GM19372 (cell line): ENCODE measurements at regions not wholly inside any gene's neighbourhood (a gene's known extent, or its start where the extent isn't known, plus 50 kb on each side); places are given as distances from the start of the nearest gene placed in this dataset.
"Not testable (repeated sequence)": the region's sequence is repeated elsewhere in the genome, so short reads cannot be mapped to it uniquely, and the experiment has no call there.

Source experiments
- ATAC-seq: cut with Tn5 transposase; IDR thresholded peaks from one replicate; pipeline ENCODE4 v1.9.1; 2021; ENCODE audit warnings: mild to moderate bottlenecking, low read depth, moderate library complexity; ENCODE audit not compliant: unreplicated experiment

DNA sequence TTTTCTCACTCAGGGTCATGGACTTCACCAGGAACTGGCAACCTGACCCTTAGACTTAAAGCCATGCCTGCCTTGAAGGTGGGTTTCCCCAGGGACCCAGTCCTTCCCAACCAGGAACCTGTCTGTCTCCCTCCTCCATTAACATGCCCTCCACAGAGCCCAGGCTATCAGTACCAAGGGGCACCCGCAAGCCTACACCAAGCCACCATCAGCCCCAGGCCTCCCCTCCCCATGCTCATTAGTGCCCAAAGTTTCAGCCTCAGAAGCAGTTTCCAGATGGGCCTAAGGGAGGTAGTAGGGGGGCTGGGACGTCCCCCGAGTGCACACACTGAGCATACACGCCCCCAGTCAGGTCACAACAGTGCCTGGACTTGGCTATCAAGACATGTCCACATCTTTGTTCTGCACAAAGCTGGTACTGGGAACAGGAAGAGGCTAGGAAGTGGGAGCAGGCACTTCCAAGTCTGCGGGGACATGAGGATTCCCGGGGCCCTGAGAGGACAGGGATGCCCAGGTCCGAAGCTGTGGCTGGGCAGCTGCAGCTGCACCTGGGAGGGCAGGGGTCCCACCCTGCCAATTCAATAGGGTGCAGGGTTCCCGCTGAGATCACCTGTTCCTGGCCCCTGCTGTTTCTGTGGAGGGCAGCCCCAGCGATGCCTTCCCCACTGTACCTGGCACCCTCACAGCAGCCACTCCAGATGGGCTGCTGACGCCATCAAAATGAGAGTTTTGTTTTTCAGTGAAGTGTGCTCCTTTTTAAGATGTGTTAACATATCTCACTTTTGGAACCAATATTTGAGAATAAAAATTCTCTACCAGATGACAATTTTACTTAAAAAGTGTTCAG, 731.4 kb downstream of the NR4A2 start:
- no peak for ATAC-seq

DNA sequence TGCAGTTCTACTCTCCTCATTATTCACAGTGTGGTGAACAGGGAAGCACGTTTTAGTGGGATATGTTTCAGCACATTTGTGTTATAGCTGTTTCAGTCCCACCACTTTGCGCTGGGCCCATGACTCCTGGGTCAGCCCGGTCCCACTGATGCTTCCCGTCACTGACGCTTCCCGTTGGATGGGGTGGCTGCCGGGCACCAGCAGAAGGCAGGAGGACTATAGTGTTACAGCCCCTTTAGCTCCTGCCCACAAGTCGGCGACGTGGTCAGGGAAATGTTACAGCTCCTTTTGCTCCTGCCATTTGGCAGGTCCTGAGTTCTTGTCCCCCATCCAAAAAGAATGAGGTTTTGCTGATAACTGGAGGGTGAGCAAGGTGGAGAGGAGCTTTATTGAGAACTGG, 732.2 kb downstream of the NR4A2 start:
- ATAC-seq: no peak

DNA sequence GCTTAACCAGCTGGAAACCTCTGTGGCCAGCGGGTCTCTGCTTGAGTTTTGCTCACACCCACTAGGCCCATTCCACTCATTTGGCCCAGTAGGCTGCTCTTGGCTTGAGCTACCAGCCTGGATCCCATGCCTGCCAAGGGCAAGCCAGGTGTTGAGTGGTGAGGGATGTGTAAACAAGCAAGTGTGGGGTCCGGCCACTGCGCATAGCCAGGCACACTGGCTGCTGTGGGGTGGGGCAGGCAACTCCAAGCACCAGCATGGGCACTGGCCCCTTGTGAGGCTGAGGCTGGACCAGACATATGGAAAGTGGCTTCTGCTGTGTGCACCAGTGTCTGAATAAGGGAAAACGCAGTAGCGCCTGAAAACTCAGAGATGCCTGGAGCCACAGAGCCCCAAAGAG, 732.7 kb downstream of the NR4A2 start:
- no peak for ATAC-seq

DNA sequence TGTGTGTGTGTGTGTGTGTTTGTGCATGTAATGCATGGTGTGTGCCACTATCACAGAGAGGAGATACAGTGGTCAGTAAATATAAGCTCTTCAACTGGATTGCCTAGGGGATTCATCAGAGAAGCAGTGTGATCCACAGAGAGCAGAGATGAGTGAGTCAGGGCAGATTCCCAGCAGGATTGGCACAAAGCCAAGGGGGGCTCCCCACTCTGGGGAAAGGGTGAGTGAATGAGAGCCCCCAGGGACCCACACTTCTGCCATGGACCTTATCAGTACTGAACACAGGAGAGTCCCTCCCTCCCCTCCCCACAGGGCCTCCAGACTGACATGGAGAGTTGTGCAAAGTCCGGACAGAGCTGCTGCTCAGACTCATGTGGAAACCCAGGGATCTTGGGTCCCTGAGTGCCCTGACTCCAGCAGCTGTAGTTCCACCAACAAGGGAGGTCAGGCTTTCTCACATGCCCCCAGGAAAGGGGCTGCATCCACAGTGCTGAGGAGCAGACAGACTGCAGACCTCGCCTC, 748.8 kb downstream of the NR4A2 start:
- ATAC-seq: no peak

DNA sequence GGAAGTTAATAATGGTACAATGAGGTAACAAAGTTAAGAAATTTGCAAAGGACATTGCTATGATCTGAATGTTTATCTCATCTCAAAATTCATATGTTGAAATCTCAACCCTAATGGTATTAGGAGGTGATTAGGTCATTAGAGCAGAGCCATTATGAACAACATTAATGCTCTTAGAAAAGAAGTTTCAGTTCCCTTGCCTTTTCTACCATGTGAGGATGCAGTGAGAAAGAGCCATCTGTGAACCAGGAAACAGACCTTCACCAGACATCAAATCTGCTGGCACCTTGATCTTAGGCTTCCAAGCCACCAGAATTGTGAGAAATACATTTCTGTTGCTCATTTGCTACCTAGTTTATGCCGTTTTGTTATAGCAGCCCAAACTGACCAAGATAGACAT, 757.6 kb downstream of the NR4A2 start:
- no peak for ATAC-seq

DNA sequence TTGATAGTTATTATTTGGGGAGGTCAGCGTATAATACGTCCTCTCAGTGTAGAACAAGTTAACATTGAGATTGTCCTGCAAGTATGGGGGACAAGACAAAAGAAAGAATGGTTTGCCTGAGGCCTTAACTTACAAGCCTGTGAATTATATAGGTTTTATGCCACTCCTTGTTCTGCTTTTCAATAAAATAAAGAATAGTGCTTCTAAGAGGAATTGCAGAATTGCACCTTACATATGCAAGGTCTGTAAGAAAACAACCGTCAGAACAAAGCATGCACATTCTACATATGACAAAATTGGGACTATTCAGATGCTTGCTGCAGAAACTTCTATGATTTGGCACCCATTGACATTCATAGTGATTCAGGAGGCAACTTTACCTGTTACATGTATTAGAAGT, 785.0 kb downstream of the NR4A2 start:
- no peak for ATAC-seq

DNA sequence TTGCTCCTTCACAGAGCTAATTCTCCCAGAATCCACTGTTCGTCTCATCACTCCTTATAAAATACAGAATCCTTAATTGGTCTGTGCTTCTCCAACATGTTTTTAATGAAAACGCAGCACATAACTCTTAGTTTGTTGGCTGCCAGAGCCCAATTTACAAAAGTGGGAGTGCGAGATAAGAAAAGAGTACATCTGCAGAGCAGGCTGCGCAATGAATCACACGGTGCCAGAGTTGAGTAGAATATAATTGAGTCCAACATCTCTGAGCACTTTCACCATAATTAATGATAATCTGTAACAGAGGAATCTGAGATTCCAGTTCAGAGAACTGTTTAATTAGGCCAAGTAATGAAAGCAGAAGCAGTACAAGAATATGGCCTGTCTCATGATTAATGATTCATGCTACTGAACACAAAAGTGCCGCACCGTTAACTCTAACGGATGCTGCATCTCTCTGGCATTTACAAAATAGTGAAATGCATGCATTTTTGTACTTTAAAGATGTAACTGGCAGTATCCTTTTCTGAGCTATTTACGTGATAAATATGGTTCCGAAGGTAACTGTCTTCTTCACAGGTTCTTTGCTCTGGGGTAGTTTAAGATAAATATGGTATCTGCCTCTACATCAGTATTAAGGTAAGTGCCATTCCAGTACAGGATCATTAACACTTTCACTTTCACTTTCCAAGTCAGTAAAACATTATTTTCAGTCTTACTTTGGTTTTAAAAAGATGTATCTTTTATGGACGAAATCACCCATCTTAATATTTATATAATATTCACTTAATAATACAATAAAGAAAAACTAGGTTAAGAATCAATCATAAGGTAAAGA, 785.6 kb downstream of the NR4A2 start:
- no peak for ATAC-seq

DNA sequence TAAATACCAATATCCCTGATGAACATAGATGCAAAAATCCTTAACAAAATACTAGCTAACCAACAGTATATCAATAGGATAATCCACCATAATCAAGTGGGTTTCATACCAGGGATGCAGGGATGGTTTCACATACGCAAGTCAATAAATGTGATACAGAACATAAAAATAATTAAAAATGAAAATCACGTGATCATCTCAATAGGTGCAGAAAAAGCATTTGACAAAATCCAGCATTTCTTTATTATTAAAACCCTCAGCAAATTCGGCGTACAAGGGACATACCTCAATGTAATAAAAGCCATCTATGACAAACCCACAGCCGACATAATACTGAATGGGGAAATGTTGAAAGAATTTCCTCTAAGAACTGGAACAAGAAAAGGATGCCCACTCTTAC, 793.5 kb downstream of the NR4A2 start:
- not testable (repeated sequence) for ATAC-seq

DNA sequence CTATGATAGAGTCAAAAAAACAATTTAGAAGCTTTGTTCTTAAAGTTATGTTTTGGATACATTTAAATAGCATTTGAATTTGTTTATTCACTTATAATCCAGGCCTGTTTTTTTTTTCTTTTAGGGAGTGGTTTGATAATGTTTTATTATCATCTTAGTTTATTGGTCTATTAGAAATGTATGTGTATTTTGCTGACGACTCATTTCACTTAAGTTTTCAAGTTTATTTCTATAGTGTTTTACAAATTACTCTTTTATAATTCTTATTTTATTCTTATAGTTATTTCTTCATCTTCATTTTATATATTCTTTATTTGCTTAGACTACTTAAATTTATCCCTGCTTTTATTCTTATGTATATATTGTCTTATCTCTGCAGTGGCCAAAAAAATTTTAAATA, 804.5 kb downstream of the NR4A2 start:
- no peak for ATAC-seq

DNA sequence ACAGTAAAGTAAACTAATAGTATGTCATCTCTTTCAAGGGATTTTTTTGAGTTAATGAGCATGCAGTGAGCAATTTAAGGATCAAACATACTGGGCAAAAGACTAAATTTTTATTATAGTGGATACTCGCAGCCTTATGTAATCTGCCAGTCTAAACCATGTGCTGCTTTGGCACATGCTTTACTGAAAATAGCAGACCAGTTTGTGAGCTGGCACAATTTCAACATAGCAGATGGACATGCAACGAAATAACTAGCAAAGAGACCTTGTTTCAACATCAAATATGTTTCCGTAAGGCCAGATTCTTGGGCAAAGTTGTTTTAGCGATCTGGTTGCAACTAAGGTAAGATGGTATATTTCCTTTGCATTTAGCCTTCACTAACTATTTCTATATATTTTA, 807.3 kb downstream of the NR4A2 start:
- ATAC-seq: no peak

DNA sequence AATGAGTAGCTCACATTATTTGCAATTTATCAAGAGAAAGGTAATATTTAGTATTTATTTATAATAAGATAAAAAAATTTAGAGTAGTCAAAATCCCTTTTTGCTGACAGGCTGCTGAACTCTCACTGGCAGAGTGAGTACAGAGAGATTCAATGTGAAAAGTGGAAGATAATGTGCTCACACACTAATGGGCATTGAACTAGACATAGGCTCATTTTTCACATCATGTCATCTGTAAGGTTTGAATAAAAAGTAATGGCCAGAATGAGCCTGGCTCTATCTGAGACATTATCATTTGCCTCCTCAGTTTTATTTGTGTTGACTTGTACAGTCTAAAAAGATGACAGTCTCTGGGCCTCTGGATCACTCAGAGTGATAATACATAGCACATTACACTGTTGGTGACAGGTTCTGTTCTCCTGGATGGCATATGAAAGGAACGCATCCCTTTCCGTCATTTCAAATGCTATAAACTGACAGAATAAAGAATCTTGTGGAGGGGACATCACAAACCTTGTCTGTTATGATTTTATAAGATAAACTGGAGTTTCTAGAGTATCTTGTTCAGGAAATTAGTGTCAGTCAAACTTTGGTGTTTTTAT, 812.9 kb downstream of the NR4A2 start:
- ATAC-seq: no peak

DNA sequence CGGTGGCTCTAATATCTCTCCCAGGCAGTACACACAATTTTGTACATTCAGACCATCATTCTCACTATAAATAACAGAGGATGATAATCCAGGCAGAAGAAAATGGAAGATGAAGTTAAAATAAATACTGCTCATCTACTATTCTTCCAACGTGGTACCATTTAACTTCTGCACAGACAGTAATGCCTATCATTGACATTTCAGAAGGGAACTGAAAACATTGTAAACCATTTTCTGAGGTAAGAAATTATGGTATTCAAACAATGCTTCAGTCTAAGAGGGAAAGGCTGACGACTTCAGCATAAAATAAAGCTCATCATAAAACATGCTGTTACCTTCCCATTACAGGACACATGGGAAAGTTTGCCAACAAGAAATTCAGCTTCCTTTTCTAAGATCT, 814.4 kb downstream of the NR4A2 start:
- no peak for ATAC-seq

DNA sequence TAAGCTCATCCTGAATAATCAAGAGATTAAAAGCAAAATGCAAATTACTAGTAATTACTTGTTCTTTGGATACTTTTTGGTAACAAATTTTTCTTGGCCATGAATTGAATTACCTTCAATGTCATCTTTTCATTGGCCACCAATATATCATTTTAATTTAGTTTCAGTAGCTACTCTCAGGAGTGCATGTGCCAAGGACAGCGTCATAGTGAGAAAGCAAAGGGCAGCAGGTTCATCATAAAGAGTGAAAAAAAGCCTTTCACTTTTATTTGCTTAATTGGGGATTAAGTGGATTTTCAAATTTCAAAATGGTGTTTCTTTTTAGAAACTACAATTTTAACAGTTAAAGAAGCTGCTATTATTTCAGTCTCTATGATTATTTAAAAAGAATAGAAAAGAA, 815.2 kb downstream of the NR4A2 start:
- ATAC-seq: no peak

DNA sequence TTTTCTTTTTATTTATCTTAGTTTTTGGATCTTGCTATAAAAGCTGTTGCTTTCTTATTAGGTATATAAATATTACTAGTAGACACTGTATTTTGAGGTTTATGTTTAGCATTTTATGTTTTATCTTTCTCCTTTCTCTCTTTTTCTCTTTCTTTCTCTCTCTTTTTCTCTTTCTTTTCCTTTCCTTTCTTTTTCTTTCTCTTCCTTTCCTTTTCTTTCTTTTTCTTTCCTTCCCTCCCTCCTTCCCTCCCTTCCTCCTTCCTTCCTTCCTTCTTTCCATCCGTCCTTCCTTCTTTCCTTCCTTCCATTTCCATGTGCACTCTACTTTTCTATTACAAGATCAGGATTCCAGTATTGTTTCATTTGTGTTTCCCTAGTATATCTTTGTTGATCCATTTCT, 814.8 kb downstream of the KCNJ3 start:
- ATAC-seq: no peak

DNA sequence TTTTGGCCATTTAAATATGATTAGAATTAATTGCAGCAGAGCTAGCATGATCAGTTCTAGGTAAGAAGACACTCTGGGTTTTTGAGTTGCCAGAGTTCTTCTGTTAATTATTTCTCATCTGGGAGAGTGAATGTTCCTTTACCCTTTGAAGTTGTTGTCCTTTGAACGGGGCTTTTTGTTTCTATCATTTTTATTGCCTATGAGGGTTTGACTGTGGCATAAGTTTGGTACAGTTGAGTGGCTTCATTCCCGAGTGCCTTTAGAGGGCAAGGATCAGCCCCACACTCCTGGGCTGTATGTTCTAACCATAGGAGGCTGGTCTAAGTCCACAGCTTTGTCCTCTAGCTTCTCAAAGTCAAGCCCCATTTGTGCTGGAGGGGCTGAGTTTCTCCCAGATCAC, 804.3 kb downstream of the KCNJ3 start:
- ATAC-seq: no peak

DNA sequence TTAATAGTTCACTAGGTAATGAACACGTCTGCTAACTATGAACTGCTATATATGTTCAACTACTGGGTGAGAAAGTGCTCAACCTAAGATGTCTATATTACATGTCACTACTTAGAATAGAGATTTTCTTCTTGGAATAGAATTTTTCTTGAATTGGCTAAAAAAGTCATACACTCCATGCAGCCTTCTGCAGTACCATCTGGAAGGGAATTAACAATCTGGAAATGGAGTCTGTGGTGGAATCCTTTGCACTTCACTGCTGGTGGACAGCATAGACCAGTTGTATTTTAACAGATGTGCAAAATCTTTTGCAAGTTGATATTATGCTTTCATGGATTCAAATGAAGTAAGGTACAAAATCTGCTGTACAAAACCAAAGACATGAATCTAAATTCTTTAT, 799.6 kb downstream of the KCNJ3 start:
- no peak for ATAC-seq

DNA sequence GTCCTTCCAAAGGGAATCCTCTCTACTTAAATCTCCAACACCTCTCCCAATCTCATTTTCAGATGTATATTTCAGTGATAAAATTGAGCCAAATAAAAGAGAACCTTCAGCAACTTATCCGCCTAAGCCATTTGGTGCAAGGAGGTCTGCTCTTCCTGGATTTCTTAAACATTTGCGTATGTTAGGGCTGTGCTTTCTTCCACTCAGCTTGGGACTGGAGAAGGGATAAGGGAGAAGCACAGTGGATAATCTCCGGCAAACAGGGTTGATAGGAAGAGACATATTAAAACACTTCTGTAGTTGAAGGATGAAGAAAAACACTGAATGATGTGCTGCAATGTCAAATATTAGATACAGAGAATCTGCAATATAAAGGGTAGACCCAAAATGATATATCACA, 796.2 kb downstream of the KCNJ3 start:
- ATAC-seq: no peak

DNA sequence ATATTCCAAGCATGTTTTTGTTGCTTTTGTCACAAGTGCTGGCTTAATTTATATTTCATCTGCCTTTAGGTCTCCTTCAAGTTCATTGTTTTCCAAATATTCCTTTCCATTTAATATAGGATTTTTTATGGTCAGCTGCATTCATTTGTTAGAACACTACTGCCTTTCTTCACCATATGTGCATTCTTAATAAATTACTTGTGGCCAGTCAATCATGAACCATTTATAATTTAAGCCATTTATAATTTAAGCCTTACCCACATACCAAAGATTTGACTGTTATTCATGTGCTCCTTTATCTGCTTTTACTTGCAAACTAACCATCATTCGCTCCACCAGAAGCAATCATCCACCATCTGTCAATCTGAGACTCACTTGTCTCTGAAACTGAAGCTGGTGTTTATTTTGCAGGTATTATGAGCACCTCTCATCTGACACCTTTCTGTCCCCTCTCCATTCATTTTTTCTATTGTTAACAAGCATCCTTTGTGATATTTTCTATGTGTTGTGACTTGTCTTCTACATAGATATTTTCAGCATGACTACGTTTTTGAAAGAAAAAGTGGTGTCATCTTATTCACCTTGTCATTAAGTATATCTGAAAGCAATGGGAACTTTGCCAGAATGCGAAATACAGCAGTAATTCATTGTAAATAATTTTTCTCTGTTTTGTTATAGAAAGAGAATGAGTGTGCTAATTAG, 786.8 kb downstream of the KCNJ3 start:
- ATAC-seq: no peak

DNA sequence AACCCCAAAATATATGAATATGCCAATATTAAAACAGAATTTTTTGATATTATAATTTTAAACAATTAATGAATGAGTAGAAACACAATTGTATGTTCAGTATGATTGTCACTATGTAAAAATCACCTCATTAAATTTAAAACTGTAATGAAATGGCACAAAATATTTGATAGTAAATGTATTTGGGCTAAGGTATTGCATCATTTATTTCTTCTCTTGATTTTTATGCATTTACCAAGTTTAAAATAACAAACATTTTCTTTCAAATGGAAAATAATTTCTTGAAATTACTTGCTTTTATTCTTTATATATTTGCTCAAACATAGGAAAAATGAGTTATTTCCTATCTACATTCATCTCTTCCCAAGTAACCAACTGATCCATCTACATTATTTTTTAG, 782.6 kb downstream of the KCNJ3 start:
- no peak for ATAC-seq

DNA sequence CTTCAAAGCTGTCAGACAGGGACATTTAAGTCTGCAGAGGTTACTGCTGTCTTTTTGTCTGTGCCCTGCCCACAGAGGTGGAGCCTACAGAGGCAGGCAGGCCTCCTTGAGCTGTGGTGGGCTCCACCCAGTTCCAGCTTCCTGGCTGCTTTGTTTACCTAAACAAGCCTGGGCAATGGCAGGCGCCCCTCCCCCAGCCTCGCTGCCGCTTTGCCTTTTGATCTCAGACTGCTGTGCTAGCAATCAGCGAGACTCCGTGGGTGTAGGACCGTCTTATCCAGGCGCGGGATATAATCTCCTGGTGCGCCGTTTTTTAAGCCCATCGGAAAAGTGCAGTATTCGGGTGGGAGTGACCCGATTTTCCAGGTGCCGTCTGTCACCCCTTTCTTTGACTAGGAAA, 773.5 kb downstream of the KCNJ3 start:
- ATAC-seq: not testable (repeated sequence)

DNA sequence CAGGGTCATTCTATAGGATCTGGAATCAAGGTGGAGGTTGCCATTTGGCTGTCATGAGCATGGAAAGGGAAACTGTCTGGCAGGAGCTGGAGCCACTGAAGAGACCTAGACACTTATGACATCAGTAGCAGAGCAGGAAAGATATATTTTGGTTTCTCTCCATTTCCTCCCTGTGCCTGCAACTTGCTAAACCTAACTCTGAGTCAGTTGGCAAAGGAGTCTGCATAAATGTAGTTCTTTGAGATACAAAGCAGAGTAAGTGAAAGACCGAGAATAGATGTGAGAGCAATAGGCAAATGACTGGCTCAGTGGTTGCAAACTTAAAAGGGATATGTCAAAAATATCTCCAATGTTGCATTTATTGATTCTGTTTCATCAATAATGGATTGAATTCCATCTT, 757.7 kb downstream of the KCNJ3 start:
- ATAC-seq: no peak
